Mesothelial cell of epicardium (in vitro differentiated cells): ENCODE measurements at regions not wholly inside any gene's neighbourhood (a gene's known extent, or its start where the extent isn't known, plus 50 kb on each side); places are given as distances from the start of the nearest gene placed in this dataset.

ENCODE experiments used
- DNase-seq, 2 experiments: peaks; one replicate each; pipeline ENCODE4 v3.0.0; 2021; ENCODE audit warnings: low spot score in 2 of 2; ENCODE audit not compliant: unreplicated experiment in 2 of 2
- H3K27ac Mint-ChIP-seq: 2 replicates; pipeline ENCODE4 v1.8.0; 2021; ENCODE audit warnings: mixed read lengths
- H3K27me3 Mint-ChIP-seq: 2 replicates; pipeline ENCODE4 v1.8.0; 2021; ENCODE audit warnings: low read depth, mixed read lengths
- H3K36me3 Mint-ChIP-seq: 2 replicates; pipeline ENCODE4 v1.8.0; 2021; ENCODE audit warnings: mixed read lengths
- H3K4me1 Mint-ChIP-seq: 2 replicates; pipeline ENCODE4 v1.8.0; 2021; ENCODE audit warnings: mixed read lengths
- H3K4me3 Mint-ChIP-seq: 2 replicates; pipeline ENCODE4 v1.8.0; 2021; ENCODE audit warnings: mild to moderate bottlenecking, moderate library complexity, mixed read lengths
- H3K9me3 Mint-ChIP-seq: 2 replicates; pipeline ENCODE4 v1.8.0; 2021; ENCODE audit warnings: mixed read lengths
- TF ChIP-seq, protein P1 (sequence below): fragments of 200-600 bp; sonication (generic); IDR thresholded peaks from one replicate; pipeline ENCODE4 v1.5.0; 2021; ENCODE audit warnings: antibody characterized with exemption; ENCODE audit not compliant: unreplicated experiment

DNA sequence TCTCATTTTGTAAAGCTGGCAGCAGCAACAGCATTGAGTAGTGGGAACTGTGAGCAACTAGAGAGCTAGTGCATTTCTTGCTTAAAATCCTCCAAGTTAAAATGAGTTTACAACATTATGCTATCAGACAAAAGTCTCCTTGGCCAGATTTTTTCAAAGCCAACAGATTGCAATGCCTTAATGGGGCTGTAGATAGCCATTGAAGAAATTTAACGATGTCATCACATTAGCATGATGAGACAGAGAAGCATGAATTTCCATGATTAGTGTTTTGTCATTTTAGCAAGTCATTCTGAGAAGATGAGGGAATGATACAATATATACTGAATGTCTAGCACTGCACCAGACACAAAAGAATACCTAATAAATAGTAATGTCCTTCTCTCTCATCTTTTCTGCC is 307.5 kb upstream of the REG3G start:
- Mint-ChIP-seq H3K27ac (no peak overlapping the region), H3K36me3 (no peaks in the 10 kb centered on the region), H3K4me3 (no peak overlapping the region), H3K9me3 (peaks cover 3% of the 10 kb centered on the region), H3K4me1 (peaks cover 8% of the 10 kb centered on the region), H3K27me3 (no peaks in the 10 kb centered on the region)
- DNase-seq: no peak
- TF ChIP-seq, protein P1, sequence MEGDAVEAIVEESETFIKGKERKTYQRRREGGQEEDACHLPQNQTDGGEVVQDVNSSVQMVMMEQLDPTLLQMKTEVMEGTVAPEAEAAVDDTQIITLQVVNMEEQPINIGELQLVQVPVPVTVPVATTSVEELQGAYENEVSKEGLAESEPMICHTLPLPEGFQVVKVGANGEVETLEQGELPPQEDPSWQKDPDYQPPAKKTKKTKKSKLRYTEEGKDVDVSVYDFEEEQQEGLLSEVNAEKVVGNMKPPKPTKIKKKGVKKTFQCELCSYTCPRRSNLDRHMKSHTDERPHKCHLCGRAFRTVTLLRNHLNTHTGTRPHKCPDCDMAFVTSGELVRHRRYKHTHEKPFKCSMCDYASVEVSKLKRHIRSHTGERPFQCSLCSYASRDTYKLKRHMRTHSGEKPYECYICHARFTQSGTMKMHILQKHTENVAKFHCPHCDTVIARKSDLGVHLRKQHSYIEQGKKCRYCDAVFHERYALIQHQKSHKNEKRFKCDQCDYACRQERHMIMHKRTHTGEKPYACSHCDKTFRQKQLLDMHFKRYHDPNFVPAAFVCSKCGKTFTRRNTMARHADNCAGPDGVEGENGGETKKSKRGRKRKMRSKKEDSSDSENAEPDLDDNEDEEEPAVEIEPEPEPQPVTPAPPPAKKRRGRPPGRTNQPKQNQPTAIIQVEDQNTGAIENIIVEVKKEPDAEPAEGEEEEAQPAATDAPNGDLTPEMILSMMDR: no peak

DNA sequence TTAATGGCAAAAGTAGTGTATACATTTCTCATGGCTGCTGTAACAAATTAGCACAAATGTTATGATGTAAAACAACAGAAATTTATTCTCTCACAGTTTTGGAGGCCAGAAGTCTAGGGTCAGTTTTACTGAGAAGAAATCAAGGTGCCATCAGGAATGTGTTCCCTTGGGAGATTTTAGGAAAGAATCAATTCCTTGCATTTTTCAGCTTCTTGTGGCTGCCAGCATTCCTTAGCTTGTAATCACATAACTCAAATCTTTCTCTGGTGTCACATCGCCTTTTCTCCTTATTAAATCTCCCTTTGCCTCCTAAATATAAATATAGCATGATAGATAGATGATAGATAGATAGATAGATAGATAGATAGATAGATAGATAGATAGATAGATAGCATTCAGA is 307.0 kb upstream of the REG3G start:
- Mint-ChIP-seq H3K9me3 (no peaks in the 10 kb centered on the region), H3K4me1 (peaks cover 8% of the 10 kb centered on the region), H3K36me3 (no peaks in the 10 kb centered on the region), H3K27ac (no peak overlapping the region), H3K4me3 (no peak overlapping the region), H3K27me3 (no peaks in the 10 kb centered on the region)
- TF ChIP-seq, protein P1: no peak
- DNase-seq: no peak

DNA sequence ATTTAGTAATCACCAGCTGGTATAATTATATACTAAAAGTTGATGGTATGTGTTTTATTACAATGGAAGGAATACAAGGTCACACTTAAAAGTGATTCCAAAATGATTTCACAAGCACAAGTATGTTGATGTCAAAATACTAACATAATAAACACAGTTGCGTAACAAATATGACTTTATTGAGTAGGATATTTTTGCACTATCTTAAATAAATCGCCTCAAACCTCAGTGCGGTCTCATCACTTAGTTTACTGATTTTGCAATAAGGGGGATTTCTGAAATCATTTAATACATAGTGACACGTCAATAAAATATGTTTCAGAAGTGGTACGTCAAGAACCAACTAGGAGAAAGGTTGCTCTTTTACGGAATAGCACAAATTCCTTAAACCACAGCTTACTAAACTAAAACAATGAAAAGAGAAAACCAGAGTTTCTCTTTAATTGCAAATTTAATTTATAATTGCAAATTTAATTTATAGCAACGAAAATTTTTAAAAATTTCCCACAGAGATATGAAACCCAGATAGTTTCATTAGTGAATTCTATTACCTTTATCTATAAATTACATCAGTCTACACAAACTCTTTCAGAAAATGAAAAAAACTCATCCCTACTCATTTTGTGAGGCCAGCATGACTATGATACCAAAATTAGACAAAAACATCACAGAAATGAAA is 304.0 kb upstream of the REG3G start:
- H3K27ac Mint-ChIP-seq: no peak overlapping the region

DNA sequence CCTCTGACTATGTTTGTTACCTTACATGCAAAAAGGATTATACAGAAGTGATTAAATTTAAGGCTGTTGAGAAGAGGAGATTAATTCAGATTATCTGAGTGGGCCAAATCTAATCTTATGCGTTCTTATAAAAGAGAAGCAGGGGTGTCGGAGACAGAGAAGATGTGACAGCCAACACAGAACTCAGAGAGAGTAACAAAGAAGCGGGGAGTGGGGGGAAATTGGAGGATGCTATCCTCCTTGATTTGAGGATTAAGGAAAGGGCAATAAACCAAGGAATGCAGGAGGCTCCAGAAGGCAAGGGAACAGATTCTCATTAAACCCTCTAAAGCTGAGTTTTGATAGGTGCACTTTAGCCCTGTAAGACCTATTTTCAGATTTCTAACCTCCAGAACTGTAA is 291.3 kb upstream of the REG3G start:
- Mint-ChIP-seq H3K4me1 (no peaks in the 10 kb centered on the region), H3K27ac (no peak overlapping the region), H3K9me3 (peaks cover 9% of the 10 kb centered on the region), H3K27me3 (no peaks in the 10 kb centered on the region), H3K36me3 (no peaks in the 10 kb centered on the region), H3K4me3 (no peak overlapping the region)
- DNase-seq: no peak
- TF ChIP-seq, protein P1: no peak

More for the DNA sequence above, 304.0 kb upstream of the REG3G start:
- peaks cover 8% of the 10 kb centered on the region for H3K4me1 Mint-ChIP-seq
- no peaks in the 10 kb centered on the region for H3K27me3 Mint-ChIP-seq
- TF ChIP-seq, protein P1: no peak
- no peak for DNase-seq
- H3K36me3 Mint-ChIP-seq: peaks cover 1% of the 10 kb centered on the region
- H3K9me3 Mint-ChIP-seq: peaks cover 4% of the 10 kb centered on the region
- no peak overlapping the region for H3K4me3 Mint-ChIP-seq

DNA sequence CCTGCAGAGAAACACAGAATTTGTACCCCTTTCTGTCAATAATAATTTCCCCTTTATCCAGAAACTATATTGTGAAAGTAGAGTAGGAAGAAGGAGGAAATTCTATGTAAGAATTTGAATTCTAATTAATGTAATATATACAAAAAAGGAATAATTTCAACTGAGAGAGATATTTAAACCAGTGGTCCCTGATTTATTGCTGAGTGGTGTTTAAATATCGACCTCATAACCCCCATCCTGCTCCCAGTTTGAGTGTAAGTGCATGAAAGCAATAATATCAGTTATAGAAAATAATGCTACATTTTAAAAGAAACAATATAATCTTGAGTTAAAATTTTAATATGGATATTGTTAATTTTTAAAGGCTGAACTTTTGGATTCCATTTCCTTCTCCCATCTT is 286.2 kb upstream of the REG3G start:
- H3K27ac Mint-ChIP-seq: no peak overlapping the region
- H3K9me3 Mint-ChIP-seq: peaks cover 23% of the 10 kb centered on the region
- no peak for DNase-seq
- H3K4me1 Mint-ChIP-seq: no peaks in the 10 kb centered on the region
- no peaks in the 10 kb centered on the region for H3K27me3 Mint-ChIP-seq
- H3K36me3 Mint-ChIP-seq: no peaks in the 10 kb centered on the region
- TF ChIP-seq, protein P1: no peak
- H3K4me3 Mint-ChIP-seq: no peak overlapping the region

DNA sequence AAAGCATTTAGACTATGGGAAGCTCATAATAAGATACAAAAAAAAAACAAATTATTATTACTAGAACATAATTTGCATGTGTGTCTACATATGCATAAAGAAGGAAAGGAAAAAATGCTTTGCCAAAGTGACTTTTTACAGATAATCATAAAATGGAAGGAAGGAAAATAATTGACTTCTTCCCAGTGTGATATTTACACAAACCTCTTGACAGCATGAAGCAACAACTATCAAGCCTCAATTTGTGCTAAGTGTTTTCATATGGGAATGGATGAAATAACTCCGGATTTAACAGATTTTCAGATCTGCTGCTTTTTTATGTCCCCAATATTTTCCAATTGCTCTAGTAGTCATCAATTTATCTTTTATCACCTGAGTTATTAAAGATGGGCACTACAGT is 275.9 kb upstream of the REG3G start:
- H3K4me3 Mint-ChIP-seq: no peak overlapping the region
- TF ChIP-seq, protein P1: no peak
- H3K36me3 Mint-ChIP-seq: no peaks in the 10 kb centered on the region
- H3K4me1 Mint-ChIP-seq: no peaks in the 10 kb centered on the region
- H3K27ac Mint-ChIP-seq: no peak overlapping the region
- no peaks in the 10 kb centered on the region for H3K27me3 Mint-ChIP-seq
- DNase-seq: no peak
- H3K9me3 Mint-ChIP-seq: no peaks in the 10 kb centered on the region
